Osteoblast (primary cell): ENCODE measurements at regions not wholly inside any gene's neighbourhood (a gene's known extent, or its start where the extent isn't known, plus 50 kb on each side); places are given as distances from the start of the nearest gene placed in this dataset.

Source experiments
- DNase-seq: peaks from one replicate; pipeline ENCODE4 v3.0.0; 2011; ENCODE audit warnings: low spot score, mixed read lengths; ENCODE audit not compliant: insufficient read length; ENCODE audit errors: missing footprints
- H2AFZ ChIP-seq: 2 replicates; pipeline ENCODE4 v1.6.0; 2011; ENCODE audit warnings: mild to moderate bottlenecking, low read length
- H3K27ac ChIP-seq: 2 replicates; pipeline ENCODE4 v1.5.1; 2011; ENCODE audit warnings: mild to moderate bottlenecking, low read depth, low read length, moderate library complexity
- H3K27me3 ChIP-seq: 2 replicates; pipeline ENCODE4 v1.6.0; 2012; ENCODE audit warnings: mild to moderate bottlenecking, control low read depth, inconsistent platforms, low read length, moderate library complexity; ENCODE audit not compliant: insufficient read depth
- H3K36me3 ChIP-seq: 2 replicates; pipeline ENCODE4 v1.5.1; 2011; ENCODE audit warnings: mild to moderate bottlenecking, low read length, control low read depth, moderate library complexity; ENCODE audit not compliant: insufficient read depth
- H3K4me1 ChIP-seq: 2 replicates; pipeline ENCODE4 v1.5.1; 2011; ENCODE audit warnings: mild to moderate bottlenecking, low read length, control low read depth, moderate library complexity; ENCODE audit not compliant: insufficient read depth
- H3K4me2 ChIP-seq: 2 replicates; pipeline ENCODE4 v1.6.0; 2011; ENCODE audit warnings: mild to moderate bottlenecking, low read length; ENCODE audit not compliant: insufficient read depth
- H3K4me3 ChIP-seq: fragments of 200-600 bp; sonication (generic); 3 replicates; pipeline ENCODE4 v1.5.1; 2012; ENCODE audit warnings: mild to moderate bottlenecking, low read length, inconsistent platforms; ENCODE audit not compliant: insufficient read depth
- H3K79me2 ChIP-seq: 2 replicates; pipeline ENCODE4 v1.6.0; 2012; ENCODE audit warnings: mild to moderate bottlenecking, low read length, control low read depth, inconsistent platforms; ENCODE audit not compliant: insufficient read depth
- H3K9me3 ChIP-seq: 2 replicates; pipeline ENCODE4 v1.5.1; 2011; ENCODE audit warnings: low read depth, low read length, control low read depth
- H4K20me1 ChIP-seq: 2 replicates; pipeline ENCODE4 v1.6.0; 2012; ENCODE audit warnings: mild to moderate bottlenecking, low read length, control low read depth; ENCODE audit not compliant: insufficient read depth
- TF ChIP-seq, protein P1 (sequence below): IDR thresholded peaks from 2 replicates; pipeline ENCODE4 v1.5.1; 2011; ENCODE audit warnings: mild to moderate bottlenecking, low read depth, low read length, moderate library complexity; ENCODE audit errors: extremely low read depth

DNA sequence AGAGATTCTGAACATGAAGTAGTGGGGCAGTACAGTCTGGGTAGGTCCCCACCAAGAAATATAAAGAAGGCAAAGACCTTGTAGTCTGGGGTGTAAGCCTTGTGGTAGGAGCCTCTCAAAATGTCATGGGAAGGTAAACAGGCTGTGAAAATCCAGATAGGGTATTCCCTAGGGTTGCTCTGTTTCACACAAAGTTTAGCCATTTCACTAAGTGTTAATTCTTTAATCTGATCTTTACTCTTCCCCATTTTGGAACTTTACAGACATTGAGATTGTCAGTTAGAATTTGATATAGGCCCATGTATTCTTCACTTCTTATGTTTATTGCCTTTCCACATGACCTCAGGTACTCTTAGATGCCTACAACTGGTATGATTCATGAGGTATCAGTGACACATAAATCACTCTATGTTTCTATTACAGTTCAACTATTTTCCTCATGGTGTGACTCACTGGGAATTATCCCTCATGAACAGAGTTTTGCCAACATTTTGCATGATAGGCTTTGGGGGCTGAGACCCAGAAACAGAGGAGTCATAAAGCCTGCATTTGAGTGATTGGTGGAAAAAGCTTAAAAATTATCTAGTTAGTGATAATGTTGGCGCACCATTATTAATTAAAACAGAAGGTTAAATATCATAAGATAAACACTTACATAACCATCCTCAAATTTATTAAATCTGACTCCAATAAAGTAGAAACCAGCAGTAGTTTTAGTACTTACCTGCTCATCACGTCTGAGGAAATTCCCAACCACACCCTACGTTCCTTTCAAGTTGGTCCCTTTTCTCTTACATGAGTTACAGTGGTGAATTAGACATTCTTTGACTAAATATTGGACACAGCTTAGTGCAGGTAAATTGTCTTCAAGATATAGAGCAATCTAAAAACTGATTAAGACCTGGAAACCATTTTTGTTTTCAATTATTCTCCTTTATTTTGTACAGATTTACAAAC is 399.8 kb upstream of the MEF2C start:
- Histone ChIP-seq H3K27ac (peak overlapping the region; percentile 37), H3K4me2 (no peak overlapping the region), H3K36me3 (no peaks in the 10 kb centered on the region), H3K9me3 (no peaks in the 10 kb centered on the region), H3K4me3 (no peak overlapping the region), H2AFZ (no peak overlapping the region), H4K20me1 (no peaks in the 10 kb centered on the region), H3K4me1 (peaks cover 26% of the 10 kb centered on the region), H3K27me3 (no peaks in the 10 kb centered on the region), H3K79me2 (no peaks in the 10 kb centered on the region)
- no peak for DNase-seq
- TF ChIP-seq, protein P1, sequence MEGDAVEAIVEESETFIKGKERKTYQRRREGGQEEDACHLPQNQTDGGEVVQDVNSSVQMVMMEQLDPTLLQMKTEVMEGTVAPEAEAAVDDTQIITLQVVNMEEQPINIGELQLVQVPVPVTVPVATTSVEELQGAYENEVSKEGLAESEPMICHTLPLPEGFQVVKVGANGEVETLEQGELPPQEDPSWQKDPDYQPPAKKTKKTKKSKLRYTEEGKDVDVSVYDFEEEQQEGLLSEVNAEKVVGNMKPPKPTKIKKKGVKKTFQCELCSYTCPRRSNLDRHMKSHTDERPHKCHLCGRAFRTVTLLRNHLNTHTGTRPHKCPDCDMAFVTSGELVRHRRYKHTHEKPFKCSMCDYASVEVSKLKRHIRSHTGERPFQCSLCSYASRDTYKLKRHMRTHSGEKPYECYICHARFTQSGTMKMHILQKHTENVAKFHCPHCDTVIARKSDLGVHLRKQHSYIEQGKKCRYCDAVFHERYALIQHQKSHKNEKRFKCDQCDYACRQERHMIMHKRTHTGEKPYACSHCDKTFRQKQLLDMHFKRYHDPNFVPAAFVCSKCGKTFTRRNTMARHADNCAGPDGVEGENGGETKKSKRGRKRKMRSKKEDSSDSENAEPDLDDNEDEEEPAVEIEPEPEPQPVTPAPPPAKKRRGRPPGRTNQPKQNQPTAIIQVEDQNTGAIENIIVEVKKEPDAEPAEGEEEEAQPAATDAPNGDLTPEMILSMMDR, result no peak

- no peak for DNase-seq
- Histone ChIP-seq H3K36me3 (no peaks in the 10 kb centered on the region), H3K27ac (peak overlapping the region; percentile 13), H2AFZ (no peak overlapping the region), H3K9me3 (no peaks in the 10 kb centered on the region), H3K4me1 (peaks cover 33% of the 10 kb centered on the region), H3K27me3 (no peaks in the 10 kb centered on the region), H4K20me1 (no peaks in the 10 kb centered on the region), H3K4me3 (no peak overlapping the region), H3K79me2 (no peaks in the 10 kb centered on the region), H3K4me2 (no peak overlapping the region)
- TF ChIP-seq, protein P1, result no peak
Observed at GRCh38 chr5:89281766-89282553, 399.0 kb upstream of the MEF2C start.

GRCh38 chr5:89281211-89281610 is 398.2 kb upstream of the MEF2C start:
- TF ChIP-seq, protein P1, result no peak
- Histone ChIP-seq H3K9me3 (no peaks in the 10 kb centered on the region), H3K4me3 (no peak overlapping the region), H3K27me3 (no peaks in the 10 kb centered on the region), H3K36me3 (no peaks in the 10 kb centered on the region), H2AFZ (no peak overlapping the region), H4K20me1 (no peaks in the 10 kb centered on the region), H3K27ac (no peak overlapping the region), H3K79me2 (no peaks in the 10 kb centered on the region), H3K4me1 (peaks cover 39% of the 10 kb centered on the region), H3K4me2 (no peak overlapping the region)
- no peak for DNase-seq
